ENCODE measurements at regions not wholly inside any gene's neighbourhood (a gene's known extent, or its start where the extent isn't known, plus 50 kb on each side); places are given as distances from the start of the nearest gene placed in this dataset.

DNA sequence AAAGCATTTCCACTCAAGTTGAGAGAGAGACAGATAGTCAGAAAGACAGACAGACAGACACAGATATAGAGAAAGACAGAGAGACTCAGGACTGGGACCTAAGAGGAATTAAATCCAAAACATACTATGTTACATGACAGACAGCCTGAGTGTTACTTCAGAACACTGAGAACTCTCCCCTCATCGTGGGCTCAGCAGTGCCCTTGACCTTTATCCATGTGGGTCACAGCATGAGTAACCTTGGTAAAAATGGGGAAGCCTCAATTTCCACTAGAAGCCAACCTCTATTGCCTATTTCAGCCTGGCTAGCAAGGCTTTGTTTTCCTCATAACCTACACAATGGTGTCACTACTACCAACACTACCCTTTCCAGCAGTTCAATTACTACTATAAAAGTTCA lies 81.9 kb upstream of the TRABD2B start:
- H3K79me1 ChIP-seq (ENCODE audit: low read depth in 1 of 2, low read length in 2 of 2) = no peaks in the 10 kb centered on the region
- no peak overlapping the region for H2BK5ac ChIP-seq (ENCODE audit: low read depth, low read length, poor library complexity, severe bottlenecking)
- TF ChIP-seq, protein P1, sequence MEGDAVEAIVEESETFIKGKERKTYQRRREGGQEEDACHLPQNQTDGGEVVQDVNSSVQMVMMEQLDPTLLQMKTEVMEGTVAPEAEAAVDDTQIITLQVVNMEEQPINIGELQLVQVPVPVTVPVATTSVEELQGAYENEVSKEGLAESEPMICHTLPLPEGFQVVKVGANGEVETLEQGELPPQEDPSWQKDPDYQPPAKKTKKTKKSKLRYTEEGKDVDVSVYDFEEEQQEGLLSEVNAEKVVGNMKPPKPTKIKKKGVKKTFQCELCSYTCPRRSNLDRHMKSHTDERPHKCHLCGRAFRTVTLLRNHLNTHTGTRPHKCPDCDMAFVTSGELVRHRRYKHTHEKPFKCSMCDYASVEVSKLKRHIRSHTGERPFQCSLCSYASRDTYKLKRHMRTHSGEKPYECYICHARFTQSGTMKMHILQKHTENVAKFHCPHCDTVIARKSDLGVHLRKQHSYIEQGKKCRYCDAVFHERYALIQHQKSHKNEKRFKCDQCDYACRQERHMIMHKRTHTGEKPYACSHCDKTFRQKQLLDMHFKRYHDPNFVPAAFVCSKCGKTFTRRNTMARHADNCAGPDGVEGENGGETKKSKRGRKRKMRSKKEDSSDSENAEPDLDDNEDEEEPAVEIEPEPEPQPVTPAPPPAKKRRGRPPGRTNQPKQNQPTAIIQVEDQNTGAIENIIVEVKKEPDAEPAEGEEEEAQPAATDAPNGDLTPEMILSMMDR (conservative IDR thresholded peaks at IDR 0.05; ENCODE audit: low read depth, low read length) = no peak
- TF ChIP-seq CHD1 (IDR thresholded peaks at IDR 0.05; ENCODE audit: low read depth, low read length) = no peak
- TF ChIP-seq MAFK (IDR thresholded peaks at IDR 0.05; ENCODE audit: low read depth, low read length) = no peak
- TF ChIP-seq SMC3 (IDR thresholded peaks at IDR 0.05; ENCODE audit: low read depth, low read length) = no peak
- no peak for TF ChIP-seq NFE2L2 (IDR thresholded peaks at IDR 0.05; ENCODE audit: low read depth, low read length)
- no peak for TF ChIP-seq POLR2A (IDR thresholded peaks at IDR 0.05; ENCODE audit: low read depth, low read length)
- no peak for TF ChIP-seq RFX5 (IDR thresholded peaks at IDR 0.05; ENCODE audit: low read depth, low read length)
- intact Hi-C loops (cut with micrococcal nuclease) (no loop called here), dilution Hi-C loops (cut with HindIII; ENCODE audit: low sequenced_read_pairs, unreplicated experiment) (no loop called here), in situ Hi-C loops (cut with MboI; ENCODE audit: low sequenced_read_pairs) (no loop called here)
- H3K4me1 ChIP-seq (ENCODE audit: control insufficient read depth, insufficient read depth, low read length) = no peaks in the 10 kb centered on the region
- H4K91ac ChIP-seq (ENCODE audit: insufficient read depth, low read depth, low read length) = no peak overlapping the region
- POLR2A ChIA-PET (ENCODE audit: unreplicated experiment) = no interaction called here
- no peak overlapping the region for H3K27ac ChIP-seq (ENCODE audit: insufficient read depth, low read length)
- no peak overlapping the region for H4K8ac ChIP-seq (ENCODE audit: low read depth in 2 of 2, low read length in 2 of 2)
- no peak overlapping the region for H3K4ac ChIP-seq (ENCODE audit: low read depth, low read length)
- H2BK20ac ChIP-seq (ENCODE audit: low read depth, low read length) = no peak overlapping the region
- H2AK9ac ChIP-seq (replicated peaks; ENCODE audit: low read depth, low read length, poor library complexity) = no peak overlapping the region
- no peaks in the 10 kb centered on the region for H3K9me1 ChIP-seq (ENCODE audit: insufficient read depth, low read length)
- no peak overlapping the region for H3K23ac ChIP-seq (ENCODE audit: low read depth, low read length)
- no peak overlapping the region for H3K14ac ChIP-seq (replicated peaks; ENCODE audit: low read depth, low read length)
- DNase-seq (no peak), ATAC-seq (ENCODE audit: low read depth) (no peak)
- H2BK15ac ChIP-seq (ENCODE audit: low read depth, low read length) = no peak overlapping the region
- H2AFZ ChIP-seq (replicated peaks; ENCODE audit: low read length, poor library complexity) = no peak overlapping the region
- no peaks in the 10 kb centered on the region for H3K36me3 ChIP-seq (ENCODE audit: control insufficient read depth, insufficient read depth, low read length)
- no peak overlapping the region for H4K5ac ChIP-seq (ENCODE audit: low read depth, low read length)
- H2BK120ac ChIP-seq (ENCODE audit: low read depth, low read length) = no peak overlapping the region
- H2AK5ac ChIP-seq (ENCODE audit: low read depth, low read length) = no peak overlapping the region
- WGBS, 2 experiments (ENCODE audit: extremely low coverage in 2 of 2, insufficient read length in 1 of 2) = no CpG with 5 or more reads among the region's 1 CpG
- no peaks in the 10 kb centered on the region for H4K20me1 ChIP-seq (ENCODE audit: insufficient read depth, low read length)
- CTCF ChIA-PET = no interaction called here
- no peak overlapping the region for H3K56ac ChIP-seq (ENCODE audit: extremely low read depth, insufficient read depth, low read length)
- H3K9me3 ChIP-seq (ENCODE audit: control insufficient read depth, insufficient read depth, low read length) = no peaks in the 10 kb centered on the region
- H3K27me3 ChIP-seq (ENCODE audit: control insufficient read depth, insufficient read depth, low read length) = no peaks in the 10 kb centered on the region
- H3K4me2 ChIP-seq (ENCODE audit: low read depth, low read length) = no peak overlapping the region
- no TSS peak for BruUV-seq (replicated peaks)
- no peak overlapping the region for H3K9ac ChIP-seq (ENCODE audit: low read depth, low read length)
- no peak overlapping the region for H3K18ac ChIP-seq (ENCODE audit: low read depth, low read length)
- no peak overlapping the region for H3K4me3 ChIP-seq (ENCODE audit: insufficient read depth, low read depth, low read length)

Measured in IMR-90 (cell line).